MCF 10A (cell line): ENCODE measurements at regions not wholly inside any gene's neighbourhood (a gene's known extent, or its start where the extent isn't known, plus 50 kb on each side); places are given as distances from the start of the nearest gene placed in this dataset.

ENCODE experiments used
- BruUV-seq: library from RNA; stranded (reverse); fragments of 400-500 nt; replicated peaks from 2 replicates; lab custom pipeline; 2021; lab: Mats Ljungman, UMichigan
- CTCF ChIA-PET: fragments of 300-600 bp; sonication (Branson Sonifier 250); formaldehyde crosslinking; extraction: SDS; loops from one replicate; lab custom pipeline; 2021; ENCODE audit warnings: antibody characterized with exemption, inconsistent platforms; lab: Yijun Ruan, JAX
- POLR2A ChIA-PET: fragments of 300-600, 350-650 bp; sonication (Branson Sonifier 250); formaldehyde crosslinking; extraction: SDS; loops from one replicate; lab custom pipeline; 2020; ENCODE audit warnings: antibody characterized with exemption, inconsistent platforms; lab: Yijun Ruan, JAX
- DNase-seq: peaks from one replicate; pipeline ENCODE4 v3.0.0-alpha.2; 2018; ENCODE audit not compliant: unreplicated experiment
- H3K27ac Mint-ChIP-seq: one replicate; pipeline ENCODE4 v1.8.0; 2022; ENCODE audit warnings: mild to moderate bottlenecking, low read depth, mixed read lengths; ENCODE audit not compliant: unreplicated experiment
- H3K27me3 Mint-ChIP-seq: one replicate; pipeline ENCODE4 v1.8.0; 2022; ENCODE audit warnings: mixed read lengths; ENCODE audit not compliant: insufficient read depth, unreplicated experiment
- H3K36me3 Mint-ChIP-seq: one replicate; pipeline ENCODE4 v1.8.0; 2022; ENCODE audit warnings: mild to moderate bottlenecking, moderate library complexity, mixed read lengths; ENCODE audit not compliant: insufficient read depth, unreplicated experiment
- H3K4me1 Mint-ChIP-seq: one replicate; pipeline ENCODE4 v1.8.0; 2022; ENCODE audit warnings: mixed read lengths; ENCODE audit not compliant: insufficient read depth, unreplicated experiment
- H3K4me3 Mint-ChIP-seq: one replicate; pipeline ENCODE4 v1.8.0; 2022; ENCODE audit warnings: mild to moderate bottlenecking, moderate library complexity, mixed read lengths; ENCODE audit not compliant: unreplicated experiment
- H3K9me3 Mint-ChIP-seq: one replicate; pipeline ENCODE4 v1.8.0; 2022; ENCODE audit warnings: mixed read lengths; ENCODE audit not compliant: unreplicated experiment
- intact Hi-C: fragments of 100-400 bp; cut with micrococcal nuclease; formaldehyde crosslinking; loops from 2 replicates; pipeline ENCODE4 v1.14.1; 2022
- TF ChIP-seq, protein P1 (sequence below): fragments of 200-600 bp; IDR thresholded peaks from one replicate; pipeline ENCODE4 v1.8.0; 2022; ENCODE audit warnings: antibody characterized with exemption, mild to moderate bottlenecking; ENCODE audit not compliant: unreplicated experiment

DNA sequence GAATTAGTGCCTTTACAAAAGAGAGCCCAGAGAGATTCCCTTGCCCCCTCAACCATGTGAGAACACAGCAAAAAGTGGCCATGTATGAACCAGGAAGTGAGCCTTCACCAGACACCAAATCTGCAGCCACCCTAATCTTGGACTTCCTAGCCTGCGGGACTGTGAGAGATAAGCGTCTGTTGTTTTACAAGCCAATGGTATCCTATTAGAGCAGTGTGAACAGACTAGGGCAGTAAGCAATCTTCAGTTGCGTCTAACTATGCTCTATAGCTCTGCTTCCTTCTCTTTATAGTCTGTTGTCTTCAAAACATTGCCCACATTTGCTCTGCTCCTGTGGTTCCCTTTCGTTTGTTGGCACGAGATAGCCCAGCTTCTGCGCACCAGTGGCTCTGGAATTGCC lies 109.5 kb upstream of the FNDC3A start:
- Mint-ChIP-seq H3K27me3 (no peaks in the 10 kb centered on the region), H3K4me3 (no peak overlapping the region), H3K27ac (no peak overlapping the region), H3K9me3 (no peaks in the 10 kb centered on the region), H3K36me3 (no peaks in the 10 kb centered on the region), H3K4me1 (no peaks in the 10 kb centered on the region)
- POLR2A ChIA-PET: no interaction called here
- TF ChIP-seq, protein P1, sequence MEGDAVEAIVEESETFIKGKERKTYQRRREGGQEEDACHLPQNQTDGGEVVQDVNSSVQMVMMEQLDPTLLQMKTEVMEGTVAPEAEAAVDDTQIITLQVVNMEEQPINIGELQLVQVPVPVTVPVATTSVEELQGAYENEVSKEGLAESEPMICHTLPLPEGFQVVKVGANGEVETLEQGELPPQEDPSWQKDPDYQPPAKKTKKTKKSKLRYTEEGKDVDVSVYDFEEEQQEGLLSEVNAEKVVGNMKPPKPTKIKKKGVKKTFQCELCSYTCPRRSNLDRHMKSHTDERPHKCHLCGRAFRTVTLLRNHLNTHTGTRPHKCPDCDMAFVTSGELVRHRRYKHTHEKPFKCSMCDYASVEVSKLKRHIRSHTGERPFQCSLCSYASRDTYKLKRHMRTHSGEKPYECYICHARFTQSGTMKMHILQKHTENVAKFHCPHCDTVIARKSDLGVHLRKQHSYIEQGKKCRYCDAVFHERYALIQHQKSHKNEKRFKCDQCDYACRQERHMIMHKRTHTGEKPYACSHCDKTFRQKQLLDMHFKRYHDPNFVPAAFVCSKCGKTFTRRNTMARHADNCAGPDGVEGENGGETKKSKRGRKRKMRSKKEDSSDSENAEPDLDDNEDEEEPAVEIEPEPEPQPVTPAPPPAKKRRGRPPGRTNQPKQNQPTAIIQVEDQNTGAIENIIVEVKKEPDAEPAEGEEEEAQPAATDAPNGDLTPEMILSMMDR: no peak
- no TSS peak for BruUV-seq
- CTCF ChIA-PET: no interaction called here
- no peak for DNase-seq
- intact Hi-C loops: no loop called here

DNA sequence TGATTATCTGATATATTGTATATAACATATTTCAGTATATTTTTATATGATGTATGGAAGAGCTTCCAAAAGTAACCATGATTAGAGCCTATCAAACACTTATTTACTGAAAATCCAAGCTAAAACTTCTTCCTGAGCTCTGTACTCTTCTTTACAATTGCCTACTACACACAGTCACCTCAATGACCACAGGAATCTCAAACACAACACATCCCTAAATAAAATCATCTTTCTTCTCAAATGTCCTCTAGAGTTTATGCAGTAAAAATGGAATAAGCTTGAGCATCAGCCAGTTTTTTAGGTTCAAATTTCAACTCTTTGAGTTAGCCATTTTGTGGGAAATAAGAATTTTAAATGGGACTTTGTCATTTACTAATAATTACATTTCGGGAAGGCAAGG lies 102.6 kb upstream of the FNDC3A start:
- H3K36me3 Mint-ChIP-seq: no peaks in the 10 kb centered on the region
- H3K4me1 Mint-ChIP-seq: peaks cover 9% of the 10 kb centered on the region
- TF ChIP-seq, protein P1: no peak
- CTCF ChIA-PET: no interaction called here
- BruUV-seq: no TSS peak
- no peaks in the 10 kb centered on the region for H3K9me3 Mint-ChIP-seq
- no peak overlapping the region for H3K4me3 Mint-ChIP-seq
- no peak overlapping the region for H3K27ac Mint-ChIP-seq
- intact Hi-C loops: no loop called here
- POLR2A ChIA-PET: interaction anchor here (0.8 to 1.1 kb wide), 2 partner anchors 19 to 104 kb away, joined by 3 read pairs; no protein-coding TSS in a partner anchor
- no peak for DNase-seq
- no peaks in the 10 kb centered on the region for H3K27me3 Mint-ChIP-seq

DNA sequence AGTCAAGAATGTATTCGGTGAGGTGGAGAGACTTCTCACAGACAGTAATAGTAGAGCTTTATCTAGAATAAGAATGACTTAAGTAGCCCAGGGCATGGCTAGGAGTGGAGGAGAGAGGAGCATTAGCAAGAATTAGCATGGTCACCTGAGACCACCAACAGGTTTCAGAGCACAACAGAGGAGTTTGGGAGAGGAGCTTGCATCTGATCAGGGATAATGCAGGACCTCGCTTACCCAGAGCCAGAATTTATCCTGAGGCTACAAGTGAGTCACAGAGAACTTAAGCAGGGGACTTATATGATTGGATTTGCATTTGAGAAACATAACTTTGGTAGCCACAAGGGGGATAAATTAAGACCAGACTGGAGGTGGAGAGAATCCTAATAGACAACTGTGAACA lies 102.1 kb upstream of the FNDC3A start:
- POLR2A ChIA-PET: interaction anchor here (0.8 to 1.1 kb wide), 3 partner anchors 18 to 103 kb away, joined by 3 read pairs; no protein-coding TSS in a partner anchor
- TF ChIP-seq, protein P1: no peak
- BruUV-seq: no TSS peak
- no peak overlapping the region for H3K27ac Mint-ChIP-seq
- H3K36me3 Mint-ChIP-seq: no peaks in the 10 kb centered on the region
- H3K4me1 Mint-ChIP-seq: peaks cover 9% of the 10 kb centered on the region
- no peaks in the 10 kb centered on the region for H3K27me3 Mint-ChIP-seq
- intact Hi-C loops: no loop called here
- no peak overlapping the region for H3K4me3 Mint-ChIP-seq
- CTCF ChIA-PET: no interaction called here
- H3K9me3 Mint-ChIP-seq: no peaks in the 10 kb centered on the region
- DNase-seq: peak; percentile 62

DNA sequence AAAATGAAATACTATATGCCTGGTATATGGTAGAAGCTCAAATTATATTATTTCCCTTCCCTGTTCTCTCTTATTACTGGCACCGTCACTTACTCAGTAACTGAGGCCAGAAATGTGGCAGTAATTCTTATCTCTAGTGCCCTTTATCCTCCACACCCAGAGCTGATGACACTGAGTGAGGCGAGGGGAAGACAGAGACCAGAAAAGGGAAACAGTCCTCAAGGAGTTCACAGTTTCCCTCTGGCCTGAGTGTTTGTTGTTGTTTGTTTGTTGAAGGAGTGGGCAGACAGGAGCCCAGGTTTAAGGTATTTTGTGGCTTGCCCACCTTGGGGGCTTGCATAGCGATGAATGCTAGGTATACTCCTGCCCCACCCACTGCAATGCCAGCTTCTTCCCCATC lies 101.5 kb upstream of the FNDC3A start:
- H3K9me3 Mint-ChIP-seq: no peaks in the 10 kb centered on the region
- ChIA-PET CTCF (interaction anchor here (0.7 kb wide), 1 partner anchor 162 kb away, joined by 3 read pairs; no protein-coding TSS in a partner anchor), POLR2A (interaction anchor here (0.8 kb wide), 1 partner anchor 17 kb away, joined by 3 read pairs; no protein-coding TSS in a partner anchor)
- H3K4me1 Mint-ChIP-seq: peaks cover 9% of the 10 kb centered on the region
- no TSS peak for BruUV-seq
- no peak overlapping the region for H3K4me3 Mint-ChIP-seq
- H3K27me3 Mint-ChIP-seq: no peaks in the 10 kb centered on the region
- no peak for DNase-seq
- no peaks in the 10 kb centered on the region for H3K36me3 Mint-ChIP-seq
- no peak overlapping the region for H3K27ac Mint-ChIP-seq
- TF ChIP-seq, protein P1: no peak
- intact Hi-C loops: no loop called here
